Upper lobe of left lung (tissue), 4 donors: ENCODE measurements at regions not wholly inside any gene's neighbourhood (a gene's known extent, or its start where the extent isn't known, plus 50 kb on each side); places are given as distances from the start of the nearest gene placed in this dataset.

Source experiments
- EP300 ChIP-seq, 4 donors: sonication (generic); formaldehyde crosslinking; IDR thresholded peaks; one replicate each; pipeline ENCODE4 v1.5.1; 2017; ENCODE audit warnings: antibody characterized with exemption in 4 of 4, control low read depth in 2 of 4
- POLR2A ChIP-seq, 4 donors: fragments of 450-650 bp; IDR thresholded peaks; one replicate each; pipeline ENCODE4 v1.5.1; 2016 to 2017; ENCODE audit warnings: antibody characterized with exemption in 4 of 4, mild to moderate bottlenecking in 2 of 4
- POLR2AphosphoS5 ChIP-seq, 2 donors: sonication (generic); formaldehyde crosslinking; IDR thresholded peaks; one replicate each; pipeline ENCODE4 v1.5.1; 2017; ENCODE audit warnings: antibody characterized with exemption in 2 of 2
- TF ChIP-seq, protein P1 (sequence below), 6 experiments: fragments of 450-650 bp in 4 of 6; fragments of 200-600 bp in 2 of 6; sonication (generic) in 2 of 6; IDR thresholded peaks; one replicate each; pipeline ENCODE4 v1.5.1; 2016 to 2019; ENCODE audit warnings: antibody characterized with exemption in 6 of 6

DNA sequence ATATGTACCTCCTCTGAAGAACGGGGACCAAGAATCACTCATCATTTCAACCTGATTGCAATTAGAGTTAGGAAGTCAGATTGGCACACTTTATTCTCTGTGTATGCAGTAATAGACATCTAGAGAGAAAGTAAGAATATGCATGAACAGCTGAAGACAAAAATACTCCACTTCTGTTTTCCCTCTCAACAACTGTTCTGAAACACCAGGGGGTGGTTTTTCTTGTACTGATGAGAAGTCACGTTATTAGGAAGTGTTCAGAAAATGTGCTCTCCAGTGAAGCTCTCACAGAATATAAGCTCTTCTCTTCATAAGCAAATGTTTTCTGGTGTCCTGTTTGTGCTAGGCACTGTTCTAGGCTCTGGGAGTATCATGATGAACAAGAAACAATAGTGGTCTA lies 531.7 kb upstream of the C9orf72 start:
- TF ChIP-seq POLR2A (IDR thresholded peaks at IDR 0.05) (no peak), POLR2AphosphoS5 (IDR thresholded peaks at IDR 0.05) (no peak), EP300 (IDR thresholded peaks at IDR 0.05) (no peak)
- TF ChIP-seq, protein P1, sequence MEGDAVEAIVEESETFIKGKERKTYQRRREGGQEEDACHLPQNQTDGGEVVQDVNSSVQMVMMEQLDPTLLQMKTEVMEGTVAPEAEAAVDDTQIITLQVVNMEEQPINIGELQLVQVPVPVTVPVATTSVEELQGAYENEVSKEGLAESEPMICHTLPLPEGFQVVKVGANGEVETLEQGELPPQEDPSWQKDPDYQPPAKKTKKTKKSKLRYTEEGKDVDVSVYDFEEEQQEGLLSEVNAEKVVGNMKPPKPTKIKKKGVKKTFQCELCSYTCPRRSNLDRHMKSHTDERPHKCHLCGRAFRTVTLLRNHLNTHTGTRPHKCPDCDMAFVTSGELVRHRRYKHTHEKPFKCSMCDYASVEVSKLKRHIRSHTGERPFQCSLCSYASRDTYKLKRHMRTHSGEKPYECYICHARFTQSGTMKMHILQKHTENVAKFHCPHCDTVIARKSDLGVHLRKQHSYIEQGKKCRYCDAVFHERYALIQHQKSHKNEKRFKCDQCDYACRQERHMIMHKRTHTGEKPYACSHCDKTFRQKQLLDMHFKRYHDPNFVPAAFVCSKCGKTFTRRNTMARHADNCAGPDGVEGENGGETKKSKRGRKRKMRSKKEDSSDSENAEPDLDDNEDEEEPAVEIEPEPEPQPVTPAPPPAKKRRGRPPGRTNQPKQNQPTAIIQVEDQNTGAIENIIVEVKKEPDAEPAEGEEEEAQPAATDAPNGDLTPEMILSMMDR (IDR thresholded peaks at IDR 0.05) = no peak
